PFSK-1 (cell line): ENCODE measurements at regions not wholly inside any gene's neighbourhood (a gene's known extent, or its start where the extent isn't known, plus 50 kb on each side); places are given as distances from the start of the nearest gene placed in this dataset.

Experiments
- POLR2AphosphoS5 ChIP-seq: IDR thresholded peaks from 2 replicates; pipeline ENCODE4 v1.6.1; 2012; ENCODE audit warnings: low read depth, mild to moderate bottlenecking, control low read depth, low read length, moderate library complexity
- SIN3A ChIP-seq: IDR thresholded peaks from 2 replicates; pipeline ENCODE4 v1.6.1; 2012; ENCODE audit warnings: mild to moderate bottlenecking, low read length, moderate library complexity, borderline replicate concordance; ENCODE audit not compliant: insufficient read depth
- TAF1 ChIP-seq: IDR thresholded peaks from 2 replicates; pipeline ENCODE4 v1.6.1; 2012; ENCODE audit warnings: low read length, control low read depth, borderline replicate concordance; ENCODE audit not compliant: insufficient read depth
- TF ChIP-seq, protein P1 (sequence below), 2 experiments: IDR thresholded peaks; 2 replicates each; pipeline versions ENCODE4 v1.6.1 to v1.8.0; 2011 to 2012; ENCODE audit warnings: low read depth in 2 of 2, low read length in 2 of 2, control low read depth in 1 of 2, inconsistent platforms in 1 of 2, mild to moderate bottlenecking in 1 of 2, moderate library complexity in 1 of 2; ENCODE audit not compliant: insufficient read depth in 1 of 2

DNA sequence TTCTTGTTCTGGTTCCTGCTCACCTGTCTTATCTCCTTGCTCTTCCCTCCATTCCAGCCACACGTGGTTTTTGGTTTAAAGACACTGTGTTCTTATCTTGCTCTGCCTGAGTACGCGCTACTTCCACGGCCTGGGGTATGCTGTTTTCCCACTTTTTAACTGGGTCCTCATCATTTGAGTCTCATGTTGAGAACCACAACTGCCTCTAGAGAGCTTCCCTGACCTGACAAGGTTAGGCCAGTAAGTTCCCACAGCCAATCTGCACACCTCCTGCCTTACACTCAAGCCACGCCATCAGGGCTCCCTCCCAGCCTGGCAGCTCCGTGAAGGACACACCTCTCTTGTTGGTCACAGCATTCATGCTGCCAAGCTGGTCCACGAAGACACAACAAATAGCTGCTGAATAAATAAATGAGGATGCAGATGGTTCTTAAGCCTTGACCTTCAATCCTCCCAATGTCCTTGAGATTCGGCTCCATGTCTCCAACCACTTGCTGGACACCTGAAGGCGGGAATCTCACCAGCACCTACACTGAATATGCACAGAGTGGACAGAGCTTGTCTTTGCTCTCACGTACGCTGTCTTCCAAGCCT lies 201.7 kb upstream of the KLF14 start:
- TF ChIP-seq TAF1, result no peak
- TF ChIP-seq POLR2AphosphoS5, result no peak
- TF ChIP-seq, protein P1, sequence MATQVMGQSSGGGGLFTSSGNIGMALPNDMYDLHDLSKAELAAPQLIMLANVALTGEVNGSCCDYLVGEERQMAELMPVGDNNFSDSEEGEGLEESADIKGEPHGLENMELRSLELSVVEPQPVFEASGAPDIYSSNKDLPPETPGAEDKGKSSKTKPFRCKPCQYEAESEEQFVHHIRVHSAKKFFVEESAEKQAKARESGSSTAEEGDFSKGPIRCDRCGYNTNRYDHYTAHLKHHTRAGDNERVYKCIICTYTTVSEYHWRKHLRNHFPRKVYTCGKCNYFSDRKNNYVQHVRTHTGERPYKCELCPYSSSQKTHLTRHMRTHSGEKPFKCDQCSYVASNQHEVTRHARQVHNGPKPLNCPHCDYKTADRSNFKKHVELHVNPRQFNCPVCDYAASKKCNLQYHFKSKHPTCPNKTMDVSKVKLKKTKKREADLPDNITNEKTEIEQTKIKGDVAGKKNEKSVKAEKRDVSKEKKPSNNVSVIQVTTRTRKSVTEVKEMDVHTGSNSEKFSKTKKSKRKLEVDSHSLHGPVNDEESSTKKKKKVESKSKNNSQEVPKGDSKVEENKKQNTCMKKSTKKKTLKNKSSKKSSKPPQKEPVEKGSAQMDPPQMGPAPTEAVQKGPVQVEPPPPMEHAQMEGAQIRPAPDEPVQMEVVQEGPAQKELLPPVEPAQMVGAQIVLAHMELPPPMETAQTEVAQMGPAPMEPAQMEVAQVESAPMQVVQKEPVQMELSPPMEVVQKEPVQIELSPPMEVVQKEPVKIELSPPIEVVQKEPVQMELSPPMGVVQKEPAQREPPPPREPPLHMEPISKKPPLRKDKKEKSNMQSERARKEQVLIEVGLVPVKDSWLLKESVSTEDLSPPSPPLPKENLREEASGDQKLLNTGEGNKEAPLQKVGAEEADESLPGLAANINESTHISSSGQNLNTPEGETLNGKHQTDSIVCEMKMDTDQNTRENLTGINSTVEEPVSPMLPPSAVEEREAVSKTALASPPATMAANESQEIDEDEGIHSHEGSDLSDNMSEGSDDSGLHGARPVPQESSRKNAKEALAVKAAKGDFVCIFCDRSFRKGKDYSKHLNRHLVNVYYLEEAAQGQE (IDR thresholded peaks at IDR 0.05; ENCODE audit: insufficient read depth in 1 of 2, low read depth in 2 of 2, low read length in 2 of 2), result no peak
- TF ChIP-seq SIN3A, result no peak
